ENCODE measurements at regions not wholly inside any gene's neighbourhood (a gene's known extent, or its start where the extent isn't known, plus 50 kb on each side); places are given as distances from the start of the nearest gene placed in this dataset.

DNA sequence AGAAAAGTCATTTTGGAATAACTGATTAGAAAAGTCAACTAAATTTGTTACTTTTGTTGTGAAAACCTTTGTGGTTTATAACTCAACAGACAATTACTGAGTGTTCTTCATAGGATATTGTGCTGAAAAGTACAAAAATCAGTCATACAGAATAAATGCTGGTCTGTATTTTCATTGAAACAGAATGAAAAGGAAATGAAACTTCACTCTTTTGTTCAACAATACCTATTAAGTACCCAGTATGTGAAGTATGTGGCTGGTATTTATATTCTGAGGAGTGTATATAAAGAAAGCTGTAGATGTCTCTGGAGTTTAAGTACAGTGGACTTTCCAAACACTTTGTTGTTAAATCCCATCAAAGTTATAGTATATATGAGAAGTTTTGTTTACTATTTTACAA is 828.4 kb upstream of the ATXN8OS start:
- peaks cover 0 to 14% (median 0%) of the 10 kb centered on the region in 8 donors for H3K9me3 ChIP-seq
- no peaks in the 10 kb centered on the region for H3K27me3 ChIP-seq (replicated peaks in 1 of 7)
- no peak overlapping the region for H3K4me3 ChIP-seq
- no peaks in the 10 kb centered on the region for H3K36me3 ChIP-seq
- no peak overlapping the region for H3K27ac ChIP-seq
- intact Hi-C loops (cut with DNase I; ENCODE audit: low total_unique reads): no loop called here
- TF ChIP-seq POLR2AphosphoS5 (IDR thresholded peaks at IDR 0.05): no peak
- TF ChIP-seq, protein P1, sequence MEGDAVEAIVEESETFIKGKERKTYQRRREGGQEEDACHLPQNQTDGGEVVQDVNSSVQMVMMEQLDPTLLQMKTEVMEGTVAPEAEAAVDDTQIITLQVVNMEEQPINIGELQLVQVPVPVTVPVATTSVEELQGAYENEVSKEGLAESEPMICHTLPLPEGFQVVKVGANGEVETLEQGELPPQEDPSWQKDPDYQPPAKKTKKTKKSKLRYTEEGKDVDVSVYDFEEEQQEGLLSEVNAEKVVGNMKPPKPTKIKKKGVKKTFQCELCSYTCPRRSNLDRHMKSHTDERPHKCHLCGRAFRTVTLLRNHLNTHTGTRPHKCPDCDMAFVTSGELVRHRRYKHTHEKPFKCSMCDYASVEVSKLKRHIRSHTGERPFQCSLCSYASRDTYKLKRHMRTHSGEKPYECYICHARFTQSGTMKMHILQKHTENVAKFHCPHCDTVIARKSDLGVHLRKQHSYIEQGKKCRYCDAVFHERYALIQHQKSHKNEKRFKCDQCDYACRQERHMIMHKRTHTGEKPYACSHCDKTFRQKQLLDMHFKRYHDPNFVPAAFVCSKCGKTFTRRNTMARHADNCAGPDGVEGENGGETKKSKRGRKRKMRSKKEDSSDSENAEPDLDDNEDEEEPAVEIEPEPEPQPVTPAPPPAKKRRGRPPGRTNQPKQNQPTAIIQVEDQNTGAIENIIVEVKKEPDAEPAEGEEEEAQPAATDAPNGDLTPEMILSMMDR (IDR thresholded peaks at IDR 0.05 in 8 of 11, conservative IDR thresholded peaks at IDR 0.05 in 3 of 11): no peak
- no peak for TF ChIP-seq POLR2A (IDR thresholded peaks at IDR 0.05)
- no peaks in the 10 kb centered on the region for H3K4me1 ChIP-seq
- no peak for DNase-seq

DNA sequence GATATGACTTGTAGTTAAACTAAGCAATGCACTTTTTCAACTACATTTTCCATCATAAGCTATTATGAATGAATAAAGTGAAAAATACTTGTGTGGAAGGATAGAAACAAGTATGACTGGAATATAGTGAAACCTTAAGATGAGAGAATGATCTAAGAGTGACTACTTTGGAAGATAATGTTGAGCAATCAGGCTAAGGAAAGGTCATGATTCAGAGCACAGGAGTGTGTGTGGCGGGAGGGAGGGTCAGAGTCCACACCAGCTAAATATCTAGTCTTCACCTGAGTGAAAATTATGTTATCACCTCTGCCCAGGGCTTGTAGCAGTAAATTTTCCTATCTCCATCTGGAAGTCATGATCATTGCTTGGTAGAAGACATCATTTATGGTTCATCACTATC is 833.4 kb upstream of the ATXN8OS start:
- H3K4me1 ChIP-seq: no peaks in the 10 kb centered on the region
- no peak overlapping the region for H3K4me3 ChIP-seq
- WGBS, 5 donors: 68 to 90% (median 83%) methylated on average over 1 of the region's 1 CpG
- peaks cover 0 to 15% (median 0%) of the 10 kb centered on the region in 8 donors for H3K9me3 ChIP-seq
- H3K36me3 ChIP-seq: no peaks in the 10 kb centered on the region
- intact Hi-C loops (cut with DNase I; ENCODE audit: low total_unique reads): no loop called here
- no peak for DNase-seq
- no peak for TF ChIP-seq POLR2AphosphoS5 (IDR thresholded peaks at IDR 0.05)
- no peak for TF ChIP-seq POLR2A (IDR thresholded peaks at IDR 0.05)
- TF ChIP-seq, protein P1 (IDR thresholded peaks at IDR 0.05 in 8 of 11, conservative IDR thresholded peaks at IDR 0.05 in 3 of 11): no peak
- H3K27me3 ChIP-seq (replicated peaks in 1 of 7): no peaks in the 10 kb centered on the region
- H3K27ac ChIP-seq: no peak overlapping the region

DNA sequence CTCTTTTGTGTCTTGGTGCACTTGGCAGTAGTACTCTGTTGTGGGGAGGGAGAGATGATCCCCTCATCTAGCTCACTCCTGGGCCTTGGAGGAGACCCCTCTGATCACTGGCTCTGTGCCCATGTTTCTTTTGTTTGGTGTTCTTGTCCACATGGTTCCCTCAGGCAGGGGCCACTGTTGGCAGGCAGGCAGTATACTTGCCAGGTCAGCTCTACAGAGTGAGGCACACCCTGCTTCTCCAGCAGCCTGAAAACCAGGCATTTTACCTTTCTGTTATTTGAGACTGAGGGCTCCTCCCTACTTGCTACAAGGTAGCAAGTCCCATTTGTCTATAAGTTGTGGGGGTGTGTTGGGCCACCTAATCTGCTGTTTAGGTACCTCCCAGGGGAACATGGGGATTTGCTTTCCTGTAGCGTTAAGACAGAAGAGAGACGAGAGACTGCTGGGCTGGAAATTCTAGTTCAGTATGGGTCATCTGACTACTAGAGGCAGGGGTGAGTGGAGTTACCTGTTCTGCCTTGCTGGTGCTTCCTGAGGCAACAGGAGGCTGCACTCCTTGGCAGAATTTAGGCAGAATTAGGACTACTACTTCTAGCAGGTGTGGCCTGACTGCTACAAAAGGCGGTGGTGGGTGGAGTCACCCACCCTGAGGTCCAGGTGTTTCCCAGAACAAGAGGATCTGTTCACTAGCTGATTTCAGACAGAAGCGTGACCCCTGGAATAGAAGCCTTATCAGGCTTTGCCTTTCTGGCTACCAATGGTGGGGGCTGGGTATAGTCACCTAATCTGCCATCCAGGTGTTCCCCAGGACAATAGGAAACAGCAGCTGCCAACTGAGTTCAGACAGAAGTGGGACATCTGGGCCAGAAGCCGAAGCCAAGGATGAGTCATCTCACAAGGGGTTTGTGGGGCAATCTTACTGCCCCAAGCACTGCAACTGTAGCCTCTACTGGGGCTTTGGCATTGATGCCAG is 843.0 kb upstream of the ATXN8OS start:
- no peaks in the 10 kb centered on the region for H3K4me1 ChIP-seq
- no peak overlapping the region for H3K27ac ChIP-seq
- intact Hi-C loops (cut with DNase I; ENCODE audit: low total_unique reads): no loop called here
- H3K27me3 ChIP-seq (replicated peaks in 1 of 7): no peaks in the 10 kb centered on the region
- no peaks in the 10 kb centered on the region for H3K36me3 ChIP-seq
- 77 to 89% (median 86%) methylated on average over 5 of the region's 5 CpGs for WGBS, 5 donors
- no peak overlapping the region for H3K4me3 ChIP-seq
- peaks cover 0 to 43% (median 10%) of the 10 kb centered on the region in 8 donors for H3K9me3 ChIP-seq
- no peak for TF ChIP-seq POLR2A (IDR thresholded peaks at IDR 0.05)
- TF ChIP-seq, protein P1 (IDR thresholded peaks at IDR 0.05 in 8 of 11, conservative IDR thresholded peaks at IDR 0.05 in 3 of 11): no peak
- no peak for TF ChIP-seq POLR2AphosphoS5 (IDR thresholded peaks at IDR 0.05)
- no peak for DNase-seq

DNA sequence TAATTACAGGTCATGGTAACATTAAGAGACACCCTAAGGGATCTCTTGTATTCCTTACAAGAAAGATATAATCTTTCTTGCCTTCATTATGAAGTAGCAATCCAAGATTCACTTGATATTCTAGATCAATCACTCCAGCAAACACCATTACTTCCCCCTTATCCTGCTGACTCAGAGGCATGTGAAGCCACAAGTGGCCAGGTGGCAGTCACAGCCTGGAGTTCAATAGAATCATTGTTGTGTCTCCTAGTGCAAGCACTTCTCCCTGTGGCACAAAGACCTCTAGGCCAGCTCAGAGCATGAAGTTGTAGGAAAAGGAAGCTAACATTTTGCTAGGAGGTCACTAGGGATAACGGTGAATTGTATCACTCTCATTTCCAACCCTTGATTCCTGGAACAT is 864.3 kb upstream of the ATXN8OS start:
- Histone ChIP-seq H3K4me1 (no peaks in the 10 kb centered on the region), H3K27ac (no peak overlapping the region), H3K4me3 (no peak overlapping the region), H3K9me3 (peaks cover 0 to 16% (median 0%) of the 10 kb centered on the region in 8 donors), H3K27me3 (replicated peaks in 1 of 7) (no peaks in the 10 kb centered on the region), H3K36me3 (no peaks in the 10 kb centered on the region)
- intact Hi-C loops (cut with DNase I; ENCODE audit: low total_unique reads): no loop called here
- DNase-seq: no peak
- TF ChIP-seq POLR2A (IDR thresholded peaks at IDR 0.05) (no peak), POLR2AphosphoS5 (IDR thresholded peaks at IDR 0.05) (no peak)
- TF ChIP-seq, protein P1 (IDR thresholded peaks at IDR 0.05 in 8 of 11, conservative IDR thresholded peaks at IDR 0.05 in 3 of 11): no peak
- WGBS, 5 donors: 57 to 85% (median 76%) methylated on average over 1 of the region's 1 CpG

Data from spleen (tissue), 11 donors.